HCT116 (cell line): ENCODE measurements at regions not wholly inside any gene's neighbourhood (a gene's known extent, or its start where the extent isn't known, plus 50 kb on each side); places are given as distances from the start of the nearest gene placed in this dataset.

Source experiments
- ATAC-seq: fragments of 200-7000 bp; cut with Tn5 transposase; 2 replicates; pipeline ENCODE4 v1.9.1; 2020; ENCODE audit warnings: mild to moderate bottlenecking, moderate library complexity
- BruUV-seq: library from RNA; stranded (reverse); fragments of 400-500 nt; replicated peaks from 2 replicates; lab custom pipeline; 2021; lab: Mats Ljungman, UMichigan
- CTCF ChIA-PET: fragments of 300-600 bp; sonication (Branson Sonifier 250); formaldehyde crosslinking; loops from one replicate; lab custom pipeline; 2021; ENCODE audit warnings: antibody characterized with exemption; lab: Charles Lee
- POLR2A ChIA-PET: fragments of 300-600, 350-600 bp; sonication (Branson Sonifier 250); formaldehyde crosslinking; loops from one replicate; lab custom pipeline; 2021; ENCODE audit warnings: antibody characterized with exemption; lab: Charles Lee
- RAD21 ChIA-PET, 2 experiments: fragments of 300-600 bp; sonication (Branson Sonifier 250); formaldehyde crosslinking; loops; one replicate each; lab custom pipeline; 2023; ENCODE audit warnings: low total read pairs in 2 of 2; ENCODE audit not compliant: uncharacterized antibody in 2 of 2, unreplicated experiment in 2 of 2, low non-redundant PET in 1 of 2; lab: Charles Lee
- DNase-seq: peaks from one replicate; pipeline ENCODE4 v3.0.0-alpha.2; 2010; ENCODE audit warnings: low read depth, low spot score
- H2AFZ ChIP-seq: fragments of 200-600 bp; shearing (Covaris generic), sonication (generic); 2 replicates; pipeline ENCODE4 v1.6.1; 2017; ENCODE audit warnings: low read depth, mixed run types, mixed read lengths, antibody characterized with exemption, low read length; ENCODE audit not compliant: poor library complexity, severe bottlenecking
- H3K27ac ChIP-seq: 2 replicates; pipeline ENCODE4 v1.5.1; 2012; ENCODE audit warnings: low read depth, low read length
- H3K27me3 ChIP-seq: fragments of 200-600 bp; sonication (generic); 2 replicates; pipeline ENCODE4 v1.6.1; 2016; ENCODE audit warnings: mixed run types, low read length, mixed read lengths; ENCODE audit not compliant: insufficient read depth
- H3K36me3 ChIP-seq, 2 experiments: fragments of 200-500 bp in 1 of 2; fragments of 200-600 bp in 1 of 2; sonication (Bioruptor generic) in 1 of 2; sonication (generic) in 1 of 2; 2 replicates each; pipeline versions ENCODE4 v1.5.1 to v1.6.1; 2014 to 2016; ENCODE audit warnings: low read length in 2 of 2, inconsistent platforms in 1 of 2, mixed read lengths in 1 of 2, mixed run types in 1 of 2; ENCODE audit not compliant: insufficient read depth in 2 of 2, control insufficient read depth in 1 of 2
- H3K4me1 ChIP-seq, 2 experiments: fragments of 200-600 bp in 1 of 2; sonication (generic) in 1 of 2; 2 replicates each; pipeline versions ENCODE4 v1.5.1 to v1.6.1; 2012 to 2017; ENCODE audit warnings: low read length in 2 of 2, inconsistent platforms in 1 of 2, mild to moderate bottlenecking in 1 of 2, mixed read lengths in 1 of 2, mixed run types in 1 of 2, moderate library complexity in 1 of 2; ENCODE audit not compliant: insufficient read depth in 2 of 2, control insufficient read depth in 1 of 2
- H3K4me2 ChIP-seq: fragments of 200-600 bp; sonication (generic); 2 replicates; pipeline ENCODE4 v1.6.1; 2017; ENCODE audit warnings: mixed run types, low read length, mixed read lengths
- H3K4me3 ChIP-seq, 2 experiments: fragments of 200-600 bp in 1 of 2; sonication (generic) in 1 of 2; replicated peaks in 1 of 2; 2 replicates each; pipeline ENCODE4 v1.5.1; 2011 to 2016; ENCODE audit warnings: low read length in 2 of 2, control low read depth in 1 of 2, low read depth in 1 of 2, mild to moderate bottlenecking in 1 of 2, mixed read lengths in 1 of 2, mixed run types in 1 of 2
- H3K79me2 ChIP-seq: fragments of 200-600 bp; sonication (generic); 2 replicates; pipeline ENCODE4 v1.6.1; 2017; ENCODE audit warnings: mild to moderate bottlenecking, mixed run types, low read length, moderate library complexity, mixed read lengths; ENCODE audit not compliant: insufficient read depth
- H3K9ac ChIP-seq: fragments of 200-600 bp; sonication (generic); 2 replicates; pipeline ENCODE4 v1.6.1; 2016; ENCODE audit warnings: low read length, mixed read lengths
- H3K9me2 ChIP-seq: fragments of 200-600 bp; sonication (generic), shearing (Covaris generic); 2 replicates; pipeline ENCODE4 v1.6.1; 2017; ENCODE audit warnings: mixed run types, mild to moderate bottlenecking, moderate library complexity; ENCODE audit not compliant: insufficient read depth
- H3K9me3 ChIP-seq, 2 experiments: fragments of 200-500 bp in 1 of 2; fragments of 200-600 bp in 1 of 2; sonication (Bioruptor generic) in 1 of 2; sonication (generic) in 1 of 2; 2 replicates each; pipeline ENCODE4 v1.6.1; 2014 to 2017; ENCODE audit warnings: low read length in 2 of 2, mixed read lengths in 2 of 2, inconsistent platforms in 1 of 2, low read depth in 1 of 2, mild to moderate bottlenecking in 1 of 2, mixed run types in 1 of 2, moderate library complexity in 1 of 2; ENCODE audit not compliant: control insufficient read depth in 1 of 2, insufficient read depth in 1 of 2
- H4K20me1 ChIP-seq: fragments of 200-600 bp; sonication (generic), shearing (Covaris generic); 2 replicates; pipeline ENCODE4 v1.6.1; 2017; ENCODE audit warnings: mixed run types, mild to moderate bottlenecking, moderate library complexity; ENCODE audit not compliant: insufficient read depth
- ATF3 ChIP-seq: IDR thresholded peaks from 2 replicates; pipeline ENCODE4 v1.6.1; 2012
- CBX3 ChIP-seq: IDR thresholded peaks from 2 replicates; pipeline ENCODE4 v1.6.1; 2012; ENCODE audit warnings: low read depth
- CEBPB ChIP-seq: IDR thresholded peaks from 2 replicates; pipeline ENCODE4 v1.6.1; 2012; ENCODE audit warnings: low read depth
- EGR1 ChIP-seq: IDR thresholded peaks from 2 replicates; pipeline ENCODE4 v1.6.1; 2012; ENCODE audit warnings: low read depth
- ELF1 ChIP-seq: IDR thresholded peaks from 2 replicates; pipeline ENCODE4 v1.6.1; 2012; ENCODE audit warnings: low read depth, borderline replicate concordance
- EZH2 ChIP-seq: fragments of 200-600 bp; sonication (generic); IDR thresholded peaks from 2 replicates; pipeline ENCODE4 v1.6.1; 2017; ENCODE audit warnings: antibody characterized with exemption, mixed run types
- EZH2phosphoT487 ChIP-seq: fragments of 200-600 bp; IDR thresholded peaks from 2 replicates; pipeline ENCODE4 v1.6.1; 2018; ENCODE audit warnings: antibody characterized with exemption, borderline replicate concordance
- FOSL1 ChIP-seq: IDR thresholded peaks from 2 replicates; pipeline ENCODE4 v1.6.1; 2012; ENCODE audit warnings: low read depth
- POLR2A ChIP-seq: IDR thresholded peaks from 2 replicates; pipeline ENCODE4 v1.7.0; 2011; ENCODE audit warnings: borderline replicate concordance; ENCODE audit not compliant: insufficient read depth, insufficient read length; ENCODE audit errors: extremely low read depth
- POLR2AphosphoS5 ChIP-seq: IDR thresholded peaks from 2 replicates; pipeline ENCODE4 v1.6.1; 2011; ENCODE audit warnings: mild to moderate bottlenecking, low read depth, low read length, moderate library complexity
- RAD21 ChIP-seq: IDR thresholded peaks from 2 replicates; pipeline ENCODE4 v1.6.1; 2012; ENCODE audit warnings: low read depth, mild to moderate bottlenecking
- SP1 ChIP-seq: IDR thresholded peaks from 2 replicates; pipeline ENCODE4 v1.6.1; 2012; ENCODE audit warnings: low read depth
- SRF ChIP-seq: IDR thresholded peaks from 2 replicates; pipeline ENCODE4 v1.6.1; 2012; ENCODE audit warnings: low read depth
- TCF7L2 ChIP-seq: IDR thresholded peaks from 2 replicates; pipeline ENCODE4 v1.7.0; 2011; ENCODE audit warnings: borderline replicate concordance, inconsistent platforms; ENCODE audit not compliant: insufficient read depth, insufficient read length; ENCODE audit errors: extremely low read depth
- YY1 ChIP-seq: IDR thresholded peaks from 2 replicates; pipeline ENCODE4 v1.6.1; 2011; ENCODE audit warnings: low read length, low read depth, moderate library complexity, mild to moderate bottlenecking; ENCODE audit not compliant: insufficient replicate concordance; ENCODE audit errors: extremely low read depth
- intact Hi-C: fragments of 100-400 bp; cut with micrococcal nuclease; formaldehyde crosslinking; loops from 2 replicates; pipeline ENCODE4 v1.10.0; 2022
- TF ChIP-seq, protein P1 (sequence below), 3 experiments: fragments of 200-600 bp in 1 of 3; sonication (generic) in 1 of 3; IDR thresholded peaks in 2 of 3; conservative IDR thresholded peaks in 1 of 3; 2 replicates each; pipeline ENCODE4 v1.5.1; 2012 to 2017; ENCODE audit warnings: low read depth in 2 of 3, low read length in 2 of 3, antibody characterized with exemption in 1 of 3, borderline replicate concordance in 1 of 3, control low read depth in 1 of 3, mild to moderate bottlenecking in 1 of 3, mixed read lengths in 1 of 3, mixed run types in 1 of 3, moderate library complexity in 1 of 3; ENCODE audit not compliant: insufficient read depth in 1 of 3

DNA sequence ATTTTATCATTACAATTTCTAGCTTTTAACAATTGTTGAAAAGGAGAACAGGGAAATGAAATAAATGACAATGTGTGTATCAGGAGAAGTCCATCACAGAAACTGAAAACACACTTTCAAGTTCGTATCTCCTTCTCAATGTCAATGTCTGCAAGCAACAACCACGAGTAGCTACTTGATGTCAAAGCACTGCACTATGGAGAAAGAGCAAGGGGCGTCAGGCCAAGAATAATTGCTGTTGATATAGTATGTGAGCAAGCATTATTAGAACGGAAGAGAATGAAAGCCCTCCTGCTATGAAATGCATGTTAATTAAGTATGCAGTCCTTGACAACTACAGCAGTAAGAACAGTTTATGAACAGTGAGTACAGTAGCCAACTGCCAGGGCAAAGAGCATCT is 1250.1 kb downstream of the ZPLD1 start:
- no peak overlapping the region for H3K4me2 ChIP-seq
- POLR2A ChIA-PET: no interaction called here
- H3K4me1 ChIP-seq: no peaks in the 10 kb centered on the region
- H3K36me3 ChIP-seq: no peaks in the 10 kb centered on the region
- CTCF ChIA-PET: no interaction called here
- no peak overlapping the region for H2AFZ ChIP-seq
- ATAC-seq: no peak
- H3K9me3 ChIP-seq: no peaks in the 10 kb centered on the region
- no peaks in the 10 kb centered on the region for H3K79me2 ChIP-seq
- no peak overlapping the region for H3K4me3 ChIP-seq
- TF ChIP-seq, protein P1, sequence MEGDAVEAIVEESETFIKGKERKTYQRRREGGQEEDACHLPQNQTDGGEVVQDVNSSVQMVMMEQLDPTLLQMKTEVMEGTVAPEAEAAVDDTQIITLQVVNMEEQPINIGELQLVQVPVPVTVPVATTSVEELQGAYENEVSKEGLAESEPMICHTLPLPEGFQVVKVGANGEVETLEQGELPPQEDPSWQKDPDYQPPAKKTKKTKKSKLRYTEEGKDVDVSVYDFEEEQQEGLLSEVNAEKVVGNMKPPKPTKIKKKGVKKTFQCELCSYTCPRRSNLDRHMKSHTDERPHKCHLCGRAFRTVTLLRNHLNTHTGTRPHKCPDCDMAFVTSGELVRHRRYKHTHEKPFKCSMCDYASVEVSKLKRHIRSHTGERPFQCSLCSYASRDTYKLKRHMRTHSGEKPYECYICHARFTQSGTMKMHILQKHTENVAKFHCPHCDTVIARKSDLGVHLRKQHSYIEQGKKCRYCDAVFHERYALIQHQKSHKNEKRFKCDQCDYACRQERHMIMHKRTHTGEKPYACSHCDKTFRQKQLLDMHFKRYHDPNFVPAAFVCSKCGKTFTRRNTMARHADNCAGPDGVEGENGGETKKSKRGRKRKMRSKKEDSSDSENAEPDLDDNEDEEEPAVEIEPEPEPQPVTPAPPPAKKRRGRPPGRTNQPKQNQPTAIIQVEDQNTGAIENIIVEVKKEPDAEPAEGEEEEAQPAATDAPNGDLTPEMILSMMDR (IDR thresholded peaks at IDR 0.05 in 2 of 3, conservative IDR thresholded peaks at IDR 0.05 in 1 of 3; ENCODE audit: borderline replicate concordance in 1 of 3, insufficient read depth in 1 of 3, low read depth in 2 of 3, low read length in 2 of 3): no peak
- no peak for TF ChIP-seq CEBPB
- no peak for TF ChIP-seq YY1
- TF ChIP-seq ELF1: no peak
- TF ChIP-seq TCF7L2: no peak
- TF ChIP-seq EGR1: no peak
- TF ChIP-seq POLR2A: no peak
- no TSS peak for BruUV-seq
- no peaks in the 10 kb centered on the region for H3K27me3 ChIP-seq
- DNase-seq: no peak
- RAD21 ChIA-PET: no interaction called here
- intact Hi-C loops: no loop called here
- no peak overlapping the region for H3K9ac ChIP-seq
- no peaks in the 10 kb centered on the region for H3K9me2 ChIP-seq
- no peaks in the 10 kb centered on the region for H4K20me1 ChIP-seq
- H3K27ac ChIP-seq: no peak overlapping the region

- ChIA-PET POLR2A (no interaction called here), CTCF (no interaction called here), RAD21 (no interaction called here)
- H3K9me2 ChIP-seq: no peaks in the 10 kb centered on the region
- H4K20me1 ChIP-seq: no peaks in the 10 kb centered on the region
- no peak for DNase-seq
- BruUV-seq: no TSS peak
- no peak overlapping the region for H3K27ac ChIP-seq
- intact Hi-C loops: no loop called here
- H3K4me1 ChIP-seq: no peaks in the 10 kb centered on the region
- H3K36me3 ChIP-seq: no peaks in the 10 kb centered on the region
- no peaks in the 10 kb centered on the region for H3K9me3 ChIP-seq
- H2AFZ ChIP-seq: no peak overlapping the region
- no peak overlapping the region for H3K4me2 ChIP-seq
- no peak for ATAC-seq
- H3K79me2 ChIP-seq: no peaks in the 10 kb centered on the region
- no peak overlapping the region for H3K9ac ChIP-seq
- H3K4me3 ChIP-seq: no peak overlapping the region
- no peaks in the 10 kb centered on the region for H3K27me3 ChIP-seq
- TF ChIP-seq CEBPB (no peak), FOSL1 (no peak), POLR2AphosphoS5 (no peak), YY1 (no peak), SRF (no peak), CBX3 (no peak), SP1 (no peak), EZH2phosphoT487 (no peak), EZH2 (no peak), RAD21 (no peak), ATF3 (no peak)
- TF ChIP-seq, protein P1 (IDR thresholded peaks at IDR 0.05 in 2 of 3, conservative IDR thresholded peaks at IDR 0.05 in 1 of 3; ENCODE audit: borderline replicate concordance in 1 of 3, insufficient read depth in 1 of 3, low read depth in 2 of 3, low read length in 2 of 3): no peak
Observed at GRCh38 chr3:103685939-103686338, 1251.1 kb downstream of the ZPLD1 start.
